SK-N-MC (cell line): ENCODE measurements at regions not wholly inside any gene's neighbourhood (a gene's known extent, or its start where the extent isn't known, plus 50 kb on each side); places are given as distances from the start of the nearest gene placed in this dataset.

ENCODE experiments used
- EZH2 ChIP-seq: fragments of 200-600 bp; sonication (generic); IDR thresholded peaks from one replicate; pipeline ENCODE4 v1.6.1; 2017; ENCODE audit warnings: antibody characterized with exemption
- FOXP2 ChIP-seq: optimal IDR thresholded peaks from 2 replicates; pipeline ENCODE3; 2011; ENCODE audit warnings: mild to moderate bottlenecking, moderate library complexity; ENCODE audit not compliant: insufficient read depth; ENCODE audit errors: extremely low read length, control extremely low read depth
- POLR2AphosphoS5 ChIP-seq: IDR thresholded peaks from 2 replicates; pipeline ENCODE4 v1.6.1; 2012; ENCODE audit warnings: mild to moderate bottlenecking, low read depth, low read length, borderline replicate concordance

GRCh38 chr5:92308679-92309078 lies 925.6 kb upstream of the ARRDC3 start:
- TF ChIP-seq EZH2 (no peak), POLR2AphosphoS5 (no peak), FOXP2 (no peak)
